Cardiac fibroblast (primary cell): ENCODE measurements at regions not wholly inside any gene's neighbourhood (a gene's known extent, or its start where the extent isn't known, plus 50 kb on each side); places are given as distances from the start of the nearest gene placed in this dataset.

Experiments
- DNase-seq, 2 donors: peaks; one replicate each; pipeline versions ENCODE4 v3.0.0 to v3.0.0-alpha.2; 2010; ENCODE audit warnings: low read depth in 2 of 2
- H3K4me3 ChIP-seq, 2 donors: replicated peaks in 1 of 2; 1 replicate in 1 of 2; 2 replicates in 1 of 2; pipeline ENCODE4 v1.5.1; 2011; ENCODE audit warnings: low read depth in 2 of 2, low read length in 2 of 2, mild to moderate bottlenecking in 2 of 2, moderate library complexity in 1 of 2
- TF ChIP-seq, protein P1 (sequence below): IDR thresholded peaks from one replicate; pipeline ENCODE4 v1.5.1; 2011; ENCODE audit warnings: low read depth, mild to moderate bottlenecking, low read length, inconsistent platforms

DNA sequence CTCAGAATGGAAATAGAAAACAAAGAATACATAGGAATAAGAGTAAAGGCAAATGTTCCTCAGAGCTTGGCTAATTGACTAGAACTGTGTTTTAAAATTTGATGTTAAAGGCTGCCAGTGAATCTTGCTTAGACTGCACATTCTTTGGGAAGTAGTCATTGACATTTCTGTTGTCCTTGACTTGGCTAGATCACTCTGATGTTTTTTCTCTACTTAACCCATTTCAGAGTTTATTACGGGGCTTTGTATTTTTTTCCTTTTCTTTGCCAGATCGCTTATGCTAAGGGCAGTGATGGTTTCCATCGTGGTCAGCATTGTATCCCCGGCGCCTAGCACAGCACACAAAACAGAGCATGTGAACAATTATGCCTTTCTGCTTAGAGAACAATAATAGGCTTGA is 1126.7 kb upstream of the CDH9 start:
- peak in 1 of 2 donors; percentile 29 for DNase-seq
- TF ChIP-seq, protein P1, sequence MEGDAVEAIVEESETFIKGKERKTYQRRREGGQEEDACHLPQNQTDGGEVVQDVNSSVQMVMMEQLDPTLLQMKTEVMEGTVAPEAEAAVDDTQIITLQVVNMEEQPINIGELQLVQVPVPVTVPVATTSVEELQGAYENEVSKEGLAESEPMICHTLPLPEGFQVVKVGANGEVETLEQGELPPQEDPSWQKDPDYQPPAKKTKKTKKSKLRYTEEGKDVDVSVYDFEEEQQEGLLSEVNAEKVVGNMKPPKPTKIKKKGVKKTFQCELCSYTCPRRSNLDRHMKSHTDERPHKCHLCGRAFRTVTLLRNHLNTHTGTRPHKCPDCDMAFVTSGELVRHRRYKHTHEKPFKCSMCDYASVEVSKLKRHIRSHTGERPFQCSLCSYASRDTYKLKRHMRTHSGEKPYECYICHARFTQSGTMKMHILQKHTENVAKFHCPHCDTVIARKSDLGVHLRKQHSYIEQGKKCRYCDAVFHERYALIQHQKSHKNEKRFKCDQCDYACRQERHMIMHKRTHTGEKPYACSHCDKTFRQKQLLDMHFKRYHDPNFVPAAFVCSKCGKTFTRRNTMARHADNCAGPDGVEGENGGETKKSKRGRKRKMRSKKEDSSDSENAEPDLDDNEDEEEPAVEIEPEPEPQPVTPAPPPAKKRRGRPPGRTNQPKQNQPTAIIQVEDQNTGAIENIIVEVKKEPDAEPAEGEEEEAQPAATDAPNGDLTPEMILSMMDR, result no peak
- no peak overlapping the region for H3K4me3 ChIP-seq

DNA sequence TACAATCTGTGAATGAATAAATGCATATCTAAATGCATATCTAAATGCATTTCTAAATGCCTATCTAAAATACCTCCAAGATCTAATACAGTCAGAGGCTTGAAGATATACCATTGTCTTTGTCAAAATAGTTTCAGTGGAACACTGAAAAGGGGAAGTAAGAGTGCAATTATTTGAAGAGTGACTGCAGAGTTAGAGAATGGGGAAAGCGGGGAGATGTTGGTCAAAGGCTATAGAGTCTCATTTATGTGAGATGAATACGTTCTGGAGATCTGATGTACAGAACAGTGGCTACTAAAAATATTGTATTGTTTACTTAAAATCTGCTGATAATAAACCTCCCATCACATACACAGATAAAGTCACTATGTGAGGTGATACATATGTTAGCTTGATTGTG is 1126.2 kb upstream of the CDH9 start:
- no peak overlapping the region for H3K4me3 ChIP-seq
- DNase-seq, result no peak
- TF ChIP-seq, protein P1, result no peak

DNA sequence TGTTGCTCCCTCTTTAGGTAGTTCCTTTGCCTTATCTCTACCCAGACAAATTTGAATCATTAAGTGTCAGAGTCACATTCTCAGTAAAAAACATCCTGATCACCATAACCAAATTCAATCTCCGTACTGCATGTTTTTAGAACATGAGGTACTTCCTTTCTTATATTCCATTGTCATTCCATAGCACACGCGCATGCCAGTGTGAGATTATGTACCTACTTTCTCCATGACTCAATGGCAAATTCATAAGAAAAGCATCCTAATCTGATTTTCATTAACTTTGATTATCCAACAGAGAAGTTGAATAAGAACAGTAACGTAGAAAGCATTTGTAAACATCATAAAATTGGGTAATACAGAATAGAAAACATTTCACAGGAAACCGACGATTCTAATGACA is 1118.6 kb upstream of the CDH9 start:
- DNase-seq, result peak in 1 of 2 donors; percentile 15
- no peak overlapping the region for H3K4me3 ChIP-seq
- TF ChIP-seq, protein P1, result no peak

DNA sequence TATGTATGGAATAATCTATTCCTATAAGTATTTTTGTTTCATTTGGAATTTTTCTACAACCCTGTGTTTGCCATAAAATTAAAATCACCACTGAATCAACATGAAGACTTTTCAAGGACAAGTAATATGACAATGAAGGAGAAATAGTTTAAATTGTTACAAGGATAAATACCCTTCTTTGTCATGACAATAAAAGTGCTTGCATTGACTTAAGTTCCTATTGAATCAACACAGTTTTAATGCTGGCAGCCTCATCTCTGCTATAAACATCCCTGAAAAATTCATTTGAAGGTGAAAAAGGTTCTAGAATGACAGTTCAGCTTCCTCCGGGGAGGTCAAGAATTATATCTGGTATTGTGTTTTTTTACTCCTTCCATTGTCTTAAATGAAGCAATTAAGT is 1105.1 kb upstream of the CDH9 start:
- TF ChIP-seq, protein P1, result no peak
- no peak for DNase-seq

DNA sequence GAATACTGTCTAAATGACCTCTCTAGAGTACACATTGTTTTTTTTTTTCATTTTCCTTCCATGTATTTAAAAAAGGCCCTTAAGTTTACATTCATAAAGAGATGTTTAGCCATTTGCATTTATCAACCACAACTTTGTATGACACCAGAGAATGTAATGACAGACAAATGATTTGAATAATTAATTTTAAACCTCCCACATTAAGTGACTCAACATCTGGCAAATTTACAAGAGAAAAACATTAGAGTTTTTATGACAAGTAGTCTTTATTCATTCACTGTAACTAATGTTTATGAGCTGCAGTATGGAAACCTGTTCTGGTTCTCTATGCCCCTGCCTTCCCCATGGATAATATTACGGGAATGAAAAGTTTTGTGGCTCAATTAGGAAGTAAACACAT is 1093.8 kb upstream of the CDH9 start:
- H3K4me3 ChIP-seq, result no peak overlapping the region
- DNase-seq, result no peak
- TF ChIP-seq, protein P1, result no peak

More for the DNA sequence above, 1105.1 kb upstream of the CDH9 start:
- H3K4me3 ChIP-seq, result no peak overlapping the region

DNA sequence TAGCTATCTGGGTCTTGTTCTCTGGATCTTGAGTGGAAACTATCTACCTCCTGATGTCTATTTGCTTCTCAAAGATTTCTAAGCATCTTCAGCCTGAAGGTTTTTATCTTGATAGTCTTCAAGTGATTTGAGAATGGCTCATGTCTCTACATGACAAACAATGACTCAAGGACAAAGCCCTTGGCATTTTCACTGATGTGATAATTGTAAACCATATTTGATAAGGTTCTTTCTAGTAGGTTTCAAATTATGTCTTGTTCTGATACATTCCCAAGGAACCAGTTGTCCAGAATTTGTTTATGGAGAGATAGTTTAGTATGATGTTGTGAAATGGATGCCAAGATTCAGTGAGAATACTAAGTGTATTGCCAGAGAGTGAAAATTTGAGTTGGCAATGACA is 1079.3 kb upstream of the CDH9 start:
- TF ChIP-seq, protein P1, result no peak
- DNase-seq, result no peak
- H3K4me3 ChIP-seq, result no peak overlapping the region

DNA sequence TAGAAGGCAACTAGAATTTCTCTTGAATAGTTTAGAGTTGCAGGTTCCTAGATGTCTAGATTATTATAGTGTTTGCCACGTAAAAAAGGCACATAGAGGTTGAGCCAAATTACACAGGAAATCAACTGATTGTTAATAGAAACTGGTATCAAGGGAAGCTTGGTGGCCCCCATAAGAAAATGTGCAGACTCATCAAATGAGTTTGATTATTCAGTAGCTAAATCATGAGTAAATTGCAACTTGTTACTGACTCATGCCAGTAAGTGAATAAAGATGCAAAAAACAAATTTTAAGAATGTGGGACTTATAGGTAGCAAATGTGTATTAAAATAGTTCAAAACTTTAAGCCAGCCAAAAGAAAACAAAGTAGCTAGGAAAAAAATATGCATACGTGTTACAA is 1078.9 kb upstream of the CDH9 start:
- TF ChIP-seq, protein P1, result no peak
- DNase-seq, result no peak
- H3K4me3 ChIP-seq, result no peak overlapping the region
